ENCODE measurements at regions not wholly inside any gene's neighbourhood (a gene's known extent, or its start where the extent isn't known, plus 50 kb on each side); places are given as distances from the start of the nearest gene placed in this dataset.
"Not testable (repeated sequence)": the region's sequence is repeated elsewhere in the genome, so short reads cannot be mapped to it uniquely, and the experiment has no call there.

- no peak overlapping the region for H3K27ac ChIP-seq
- no peak for DNase-seq (ENCODE audit: low spot score in 2 of 2)
- TF ChIP-seq POLR2A (IDR thresholded peaks at IDR 0.05) (no peak), CTCF (IDR thresholded peaks at IDR 0.05) (no peak), POLR2AphosphoS5 (IDR thresholded peaks at IDR 0.05) (no peak)
- no peaks in the 10 kb centered on the region for H3K36me3 ChIP-seq
- H3K4me1 ChIP-seq, result no peaks in the 10 kb centered on the region
- intact Hi-C loops (cut with DNase I; ENCODE audit: low total_unique reads), result no loop called here
- H3K9me3 ChIP-seq, result no peaks in the 10 kb centered on the region
- H3K27me3 ChIP-seq, result no peaks in the 10 kb centered on the region
- H3K4me3 ChIP-seq, result no peak overlapping the region
Measured at GRCh38 chr5:82436291-82436690, 158.1 kb upstream of the RPS23 start.

- not testable (repeated sequence) for H3K4me1 ChIP-seq, H3K4me3 ChIP-seq
Measured at GRCh38 chr5:82434696-82435660, 156.8 kb upstream of the RPS23 start.

GRCh38 chr5:82426464-82427154, 148.5 kb upstream of the RPS23 start:
- no peaks in the 10 kb centered on the region for H3K9me3 ChIP-seq
- H3K36me3 ChIP-seq, result no peaks in the 10 kb centered on the region
- H3K4me3 ChIP-seq, result no peak overlapping the region
- H3K4me1 ChIP-seq, result no peaks in the 10 kb centered on the region
- no peak for DNase-seq (ENCODE audit: low spot score in 2 of 2)
- no peaks in the 10 kb centered on the region for H3K27me3 ChIP-seq
- intact Hi-C loops (cut with DNase I; ENCODE audit: low total_unique reads), result no loop called here
- peak overlapping the region in 1 of 2 donors; percentile 10 for H3K27ac ChIP-seq
- TF ChIP-seq POLR2AphosphoS5 (IDR thresholded peaks at IDR 0.05), result no peak
- no peak for TF ChIP-seq CTCF (IDR thresholded peaks at IDR 0.05)
- TF ChIP-seq POLR2A (IDR thresholded peaks at IDR 0.05), result no peak

More at GRCh38 chr5:82434696-82435660, 156.8 kb upstream of the RPS23 start:
- intact Hi-C loops (cut with DNase I; ENCODE audit: low total_unique reads); H3K9me3 ChIP-seq; H3K27me3 ChIP-seq; H3K27ac ChIP-seq; DNase-seq (ENCODE audit: low spot score in 2 of 2); H3K36me3 ChIP-seq: not testable (repeated sequence)

GRCh38 chr5:82425591-82425990, 147.4 kb upstream of the RPS23 start:
- no peaks in the 10 kb centered on the region for H3K36me3 ChIP-seq
- no peaks in the 10 kb centered on the region for H3K4me1 ChIP-seq
- H3K4me3 ChIP-seq, result no peak overlapping the region
- no peaks in the 10 kb centered on the region for H3K27me3 ChIP-seq
- intact Hi-C loops (cut with DNase I; ENCODE audit: low total_unique reads), result no loop called here
- H3K9me3 ChIP-seq, result no peaks in the 10 kb centered on the region
- peak overlapping the region in 1 of 2 donors; percentile 10 for H3K27ac ChIP-seq
- DNase-seq (ENCODE audit: low spot score in 2 of 2), result no peak
- TF ChIP-seq POLR2A (IDR thresholded peaks at IDR 0.05) (no peak), POLR2AphosphoS5 (IDR thresholded peaks at IDR 0.05) (peak in 1 of 3 donors; percentile 60)

GRCh38 chr5:82424211-82424610, 146.1 kb upstream of the RPS23 start:
- intact Hi-C loops (cut with DNase I; ENCODE audit: low total_unique reads), result no loop called here
- no peak for DNase-seq (ENCODE audit: low spot score in 2 of 2)
- Histone ChIP-seq H3K27me3 (no peaks in the 10 kb centered on the region), H3K27ac (peak overlapping the region in 1 of 2 donors; percentile 19), H3K4me1 (no peaks in the 10 kb centered on the region), H3K9me3 (no peaks in the 10 kb centered on the region), H3K4me3 (no peak overlapping the region), H3K36me3 (no peaks in the 10 kb centered on the region)
- TF ChIP-seq POLR2AphosphoS5 (IDR thresholded peaks at IDR 0.05), result no peak

- Histone ChIP-seq H3K27me3 (no peaks in the 10 kb centered on the region), H3K4me1 (no peaks in the 10 kb centered on the region), H3K27ac (peak overlapping the region in 1 of 2 donors; percentile 89), H3K36me3 (no peaks in the 10 kb centered on the region), H3K9me3 (no peaks in the 10 kb centered on the region), H3K4me3 (no peak overlapping the region)
- intact Hi-C loops (cut with DNase I; ENCODE audit: low total_unique reads), result no loop called here
- DNase-seq (ENCODE audit: low spot score in 2 of 2), result no peak
- TF ChIP-seq POLR2AphosphoS5 (IDR thresholded peaks at IDR 0.05) (peak in 1 of 3 donors; percentile 59), POLR2A (IDR thresholded peaks at IDR 0.05) (no peak)
Measured at GRCh38 chr5:82422751-82423181, 144.6 kb upstream of the RPS23 start.
